Effector memory CD4-positive, alpha-beta T cell (primary cell): ENCODE measurements at regions not wholly inside any gene's neighbourhood (a gene's known extent, or its start where the extent isn't known, plus 50 kb on each side); places are given as distances from the start of the nearest gene placed in this dataset.
"Not testable (repeated sequence)": the region's sequence is repeated elsewhere in the genome, so short reads cannot be mapped to it uniquely, and the experiment has no call there.

ENCODE experiments used
- DNase-seq, 3 donors: peaks; one replicate each; pipeline ENCODE4 v3.0.0-alpha.2; 2020
- H3K27ac ChIP-seq: 2 replicates; pipeline ENCODE4 v1.7.0; 2013; ENCODE audit warnings: mild to moderate bottlenecking, low read length, moderate library complexity; ENCODE audit not compliant: insufficient read depth, poor library complexity, severe bottlenecking
- H3K27me3 ChIP-seq: replicated peaks from 2 replicates; pipeline ENCODE4 v1.7.0; 2013; ENCODE audit warnings: mild to moderate bottlenecking, low read length; ENCODE audit not compliant: insufficient read depth, control insufficient read depth, poor library complexity, severe bottlenecking
- H3K36me3 ChIP-seq: 2 replicates; pipeline ENCODE4 v1.7.0; 2013; ENCODE audit warnings: mild to moderate bottlenecking, low read length, moderate library complexity; ENCODE audit not compliant: control insufficient read depth, insufficient read depth
- H3K4me1 ChIP-seq: 2 replicates; pipeline ENCODE4 v1.7.0; 2013; ENCODE audit warnings: low read length, mild to moderate bottlenecking; ENCODE audit not compliant: control insufficient read depth, insufficient read depth, poor library complexity, severe bottlenecking
- H3K4me3 ChIP-seq: 2 replicates; pipeline ENCODE4 v1.7.0; 2013; ENCODE audit warnings: low read length, low read depth, mild to moderate bottlenecking; ENCODE audit not compliant: insufficient read depth, poor library complexity, severe bottlenecking
- H3K9me3 ChIP-seq: 2 replicates; pipeline ENCODE4 v1.7.0; 2013; ENCODE audit warnings: mild to moderate bottlenecking, low read length, moderate library complexity; ENCODE audit not compliant: control insufficient read depth

DNA sequence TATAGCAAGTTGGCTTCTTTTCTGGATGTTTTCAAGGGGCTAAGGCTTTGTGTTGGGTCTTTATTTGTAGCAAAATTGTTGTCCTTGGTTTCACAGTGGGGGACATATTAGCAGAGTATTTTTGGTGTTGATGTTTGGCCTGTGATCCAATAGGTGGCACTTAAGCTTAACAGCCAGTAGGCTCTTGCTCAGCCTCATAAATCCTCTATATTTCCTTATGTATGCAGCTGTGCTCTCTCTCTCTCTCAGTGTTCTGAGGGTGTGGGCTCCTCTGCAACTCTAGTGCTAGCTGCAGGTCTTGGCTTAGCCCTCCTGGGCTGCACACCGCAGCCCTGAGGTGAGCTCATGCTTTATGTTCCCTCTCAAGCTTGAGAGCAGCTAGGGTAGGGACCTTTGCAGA, 195.0 kb upstream of the GHR start:
- Histone ChIP-seq H3K27ac (no peak overlapping the region), H3K36me3 (no peaks in the 10 kb centered on the region), H3K4me3 (no peak overlapping the region), H3K9me3 (no peaks in the 10 kb centered on the region), H3K4me1 (no peaks in the 10 kb centered on the region), H3K27me3 (no peaks in the 10 kb centered on the region)
- DNase-seq = no peak

DNA sequence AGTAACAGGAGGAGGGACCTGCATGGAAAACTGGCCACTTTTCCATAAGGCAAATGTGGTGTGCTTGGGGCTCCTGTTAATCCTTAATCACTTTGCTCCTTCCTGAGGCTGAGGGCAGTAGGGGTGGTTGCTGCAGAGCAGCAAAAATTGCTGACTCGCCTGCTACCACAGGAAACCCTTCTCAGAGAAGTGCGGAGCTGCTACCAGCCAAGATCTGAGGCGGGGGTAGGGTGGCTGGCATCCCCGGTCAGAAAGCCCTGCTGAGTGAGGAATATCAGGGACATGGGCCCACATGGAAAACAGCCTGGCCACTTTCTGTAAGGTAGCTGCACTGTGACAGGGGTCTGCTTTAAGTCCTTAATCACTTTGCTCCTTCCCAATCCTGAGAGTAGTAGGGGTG, 192.4 kb upstream of the GHR start:
- no peak overlapping the region for H3K27ac ChIP-seq
- no peaks in the 10 kb centered on the region for H3K36me3 ChIP-seq
- no peaks in the 10 kb centered on the region for H3K27me3 ChIP-seq
- no peak for DNase-seq
- no peaks in the 10 kb centered on the region for H3K9me3 ChIP-seq
- H3K4me3 ChIP-seq = no peak overlapping the region
- H3K4me1 ChIP-seq = no peaks in the 10 kb centered on the region

GRCh38 chr5:42235241-42235640, 188.0 kb upstream of the GHR start:
- H3K9me3 ChIP-seq = no peaks in the 10 kb centered on the region
- H3K27me3 ChIP-seq = no peaks in the 10 kb centered on the region
- H3K4me3 ChIP-seq = no peak overlapping the region
- H3K36me3 ChIP-seq = no peaks in the 10 kb centered on the region
- H3K4me1 ChIP-seq = no peaks in the 10 kb centered on the region
- H3K27ac ChIP-seq = no peak overlapping the region
- DNase-seq = no peak

DNA sequence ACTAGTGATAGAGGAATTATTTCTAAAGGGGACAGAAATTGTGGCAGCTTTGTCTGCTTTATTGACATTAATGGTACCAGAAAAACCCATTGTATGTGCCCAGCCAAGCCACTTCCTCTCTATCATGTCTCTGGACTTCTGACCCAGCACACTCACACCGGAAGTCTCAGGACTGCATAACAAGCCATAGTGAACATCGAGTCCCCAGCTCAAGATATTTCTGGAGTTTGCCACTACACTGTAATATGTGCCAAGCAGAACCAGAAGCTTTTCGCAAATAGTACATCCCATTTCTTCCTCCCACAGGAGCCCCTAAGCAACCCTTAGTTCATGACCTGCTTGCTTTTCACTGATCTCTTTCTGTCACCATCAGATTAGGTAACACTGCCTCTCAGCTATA, 187.4 kb upstream of the GHR start:
- H3K4me3 ChIP-seq = no peak overlapping the region

GRCh38 chr5:42241636-42242035, 181.6 kb upstream of the GHR start:
- Histone ChIP-seq H3K4me3 (no peak overlapping the region), H3K27ac (no peak overlapping the region), H3K27me3 (no peaks in the 10 kb centered on the region), H3K9me3 (no peaks in the 10 kb centered on the region), H3K36me3 (no peaks in the 10 kb centered on the region), H3K4me1 (no peaks in the 10 kb centered on the region)
- DNase-seq = no peak

More for the DNA sequence above, 187.4 kb upstream of the GHR start:
- H3K9me3 ChIP-seq = no peaks in the 10 kb centered on the region
- H3K27ac ChIP-seq = no peak overlapping the region
- no peaks in the 10 kb centered on the region for H3K36me3 ChIP-seq
- no peaks in the 10 kb centered on the region for H3K27me3 ChIP-seq
- no peaks in the 10 kb centered on the region for H3K4me1 ChIP-seq
- DNase-seq = no peak

DNA sequence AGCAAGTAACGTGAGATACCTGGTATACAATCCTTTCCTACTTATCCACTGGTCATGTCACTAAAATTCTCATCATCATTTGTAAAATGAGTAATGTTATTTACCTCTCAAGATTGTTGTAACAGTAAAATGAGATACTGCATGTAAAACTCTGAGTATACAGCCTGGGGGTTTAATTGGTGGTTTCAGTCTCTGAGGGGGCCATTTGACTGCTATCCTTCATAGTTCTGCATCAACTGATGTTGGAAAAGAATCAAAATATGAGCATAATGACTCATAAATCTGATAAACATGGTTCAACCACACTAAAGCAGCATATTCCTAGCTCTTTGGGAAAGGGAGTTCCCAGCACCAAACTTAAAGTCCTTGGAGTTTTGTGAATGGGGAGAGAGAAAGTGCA, 181.0 kb upstream of the GHR start:
- Histone ChIP-seq H3K4me3 (no peak overlapping the region), H3K27me3 (no peaks in the 10 kb centered on the region), H3K27ac (no peak overlapping the region), H3K9me3 (no peaks in the 10 kb centered on the region), H3K36me3 (no peaks in the 10 kb centered on the region), H3K4me1 (no peaks in the 10 kb centered on the region)
- DNase-seq = no peak

- Histone ChIP-seq H3K27ac (no peak overlapping the region), H3K9me3 (no peaks in the 10 kb centered on the region), H3K27me3 (no peaks in the 10 kb centered on the region), H3K4me1 (no peaks in the 10 kb centered on the region), H3K36me3 (no peaks in the 10 kb centered on the region), H3K4me3 (no peak overlapping the region)
- DNase-seq = no peak
Measured at GRCh38 chr5:42242881-42243485, 180.3 kb upstream of the GHR start.

GRCh38 chr5:42252306-42252705, 170.9 kb upstream of the GHR start:
- no peak for DNase-seq
- Histone ChIP-seq H3K27me3 (no peaks in the 10 kb centered on the region), H3K4me3 (no peak overlapping the region), H3K27ac (no peak overlapping the region), H3K9me3 (no peaks in the 10 kb centered on the region), H3K4me1 (no peaks in the 10 kb centered on the region), H3K36me3 (no peaks in the 10 kb centered on the region)

- not testable (repeated sequence) for H3K36me3 ChIP-seq, H3K27ac ChIP-seq, H3K9me3 ChIP-seq, H3K4me1 ChIP-seq, H3K27me3 ChIP-seq, DNase-seq, H3K4me3 ChIP-seq
Measured at GRCh38 chr5:42259914-42260313, 163.3 kb upstream of the GHR start.

DNA sequence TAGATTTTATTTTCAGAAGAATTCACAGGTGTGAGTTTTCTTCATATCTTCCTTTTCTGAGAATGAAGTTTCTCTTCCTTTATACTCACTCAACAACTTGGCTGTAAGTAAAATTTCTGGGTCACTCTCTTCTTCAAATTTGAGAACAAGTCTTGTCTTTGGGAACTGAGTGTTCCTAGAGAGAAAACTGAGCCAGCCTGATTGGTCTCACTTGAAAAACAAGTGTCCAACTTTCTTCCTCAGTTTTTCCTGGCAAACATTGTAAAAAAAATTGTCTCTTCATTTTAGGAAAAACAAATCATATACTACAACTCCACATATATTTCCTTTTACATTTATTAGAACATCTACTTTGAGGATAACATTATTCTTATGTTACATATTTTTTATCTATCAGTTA, 156.1 kb upstream of the GHR start:
- H3K36me3 ChIP-seq = no peaks in the 10 kb centered on the region
- H3K27me3 ChIP-seq = no peaks in the 10 kb centered on the region
- DNase-seq = no peak
- H3K4me1 ChIP-seq = no peaks in the 10 kb centered on the region
- H3K9me3 ChIP-seq = no peaks in the 10 kb centered on the region
- no peak overlapping the region for H3K27ac ChIP-seq
- no peak overlapping the region for H3K4me3 ChIP-seq

DNA sequence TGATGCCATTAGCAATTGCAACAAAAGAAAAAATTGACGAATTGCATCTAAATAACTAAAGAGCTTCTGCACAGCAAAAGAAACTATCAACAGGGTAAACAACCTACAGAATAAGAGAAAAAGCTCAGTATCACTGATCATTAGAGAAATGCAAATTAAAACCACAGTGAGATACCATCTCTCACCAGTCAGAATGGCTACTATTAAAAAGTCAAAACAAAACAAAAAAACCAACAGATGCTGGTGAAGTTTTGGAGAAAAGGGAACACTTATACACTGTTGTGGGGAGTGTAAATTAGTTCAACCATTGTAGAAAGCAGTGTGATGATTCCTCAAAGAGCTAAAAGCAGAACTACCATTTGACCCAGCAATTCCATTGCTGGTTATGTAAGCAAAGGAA, 155.1 kb upstream of the GHR start:
- DNase-seq, H3K9me3 ChIP-seq, H3K27me3 ChIP-seq, H3K4me3 ChIP-seq, H3K4me1 ChIP-seq, H3K36me3 ChIP-seq, H3K27ac ChIP-seq: not testable (repeated sequence)
